22Rv1 (cell line): ENCODE measurements at regions not wholly inside any gene's neighbourhood (a gene's known extent, or its start where the extent isn't known, plus 50 kb on each side); places are given as distances from the start of the nearest gene placed in this dataset.

Experiments
- CTCF ChIP-seq: fragments of 450-650 bp; IDR thresholded peaks from 2 replicates; pipeline ENCODE4 v1.5.1; 2017; ENCODE audit warnings: mild to moderate bottlenecking
- ZFX ChIP-seq: fragments of 450-650 bp; IDR thresholded peaks from 2 replicates; pipeline ENCODE4 v1.6.1; 2017; ENCODE audit warnings: antibody characterized with exemption, borderline replicate concordance

- TF ChIP-seq CTCF (no peak), ZFX (no peak)
Measured at GRCh38 chr10:28897617-28898464, 220.5 kb downstream of the BAMBI start.
